SK-N-SH treated with all-trans-retinoic acid at 6 μM for 48 hours (cell line): ENCODE measurements at regions not wholly inside any gene's neighbourhood (a gene's known extent, or its start where the extent isn't known, plus 50 kb on each side); places are given as distances from the start of the nearest gene placed in this dataset.

Experiments used
- ATAC-seq: fragments of 200-7000 bp; cut with Tn5 transposase; 3 replicates; pipeline ENCODE4 v1.9.1; 2020; ENCODE audit warnings: mild to moderate bottlenecking, moderate library complexity
- ARNTL ChIP-seq: fragments of 450-650 bp; formaldehyde crosslinking; IDR thresholded peaks from 2 replicates; pipeline ENCODE4 v1.5.0; 2020; ENCODE audit warnings: low read depth, mild to moderate bottlenecking, moderate library complexity, borderline replicate concordance
- BACH2 ChIP-seq: fragments of 250-450 bp; sonication (Bioruptor Pico); IDR thresholded peaks from 2 replicates; pipeline ENCODE4 v1.9.0; 2021; ENCODE audit warnings: mild to moderate bottlenecking, borderline replicate concordance
- CSDC2 ChIP-seq: fragments of 250-450 bp; sonication (Bioruptor Pico); IDR thresholded peaks from 2 replicates; pipeline ENCODE4 v1.5.0; 2020; ENCODE audit warnings: mild to moderate bottlenecking, moderate library complexity
- ESRRG ChIP-seq: fragments of 250-450 bp; sonication (Bioruptor Pico); IDR thresholded peaks from 2 replicates; pipeline ENCODE4 v1.6.1; 2021; ENCODE audit warnings: mild to moderate bottlenecking
- GLIS3 ChIP-seq: fragments of 250-450 bp; sonication (Bioruptor Pico); IDR thresholded peaks from 2 replicates; pipeline ENCODE4 v1.5.0; 2020; ENCODE audit warnings: mild to moderate bottlenecking, moderate library complexity
- OSR1 ChIP-seq: fragments of 250-450 bp; sonication (Bioruptor Pico); IDR thresholded peaks from 2 replicates; pipeline ENCODE4 v1.8.0; 2022; ENCODE audit warnings: moderate library complexity, mild to moderate bottlenecking, inconsistent platforms
- PPARA ChIP-seq: fragments of 250-450 bp; sonication (Bioruptor Pico); IDR thresholded peaks from 2 replicates; pipeline ENCODE4 v1.5.0; 2020; ENCODE audit warnings: mild to moderate bottlenecking, borderline replicate concordance
- RARB ChIP-seq: fragments of 250-450 bp; sonication (Bioruptor Pico); IDR thresholded peaks from 2 replicates; pipeline ENCODE4 v1.8.0; 2021; ENCODE audit warnings: mild to moderate bottlenecking, moderate library complexity
- SNAI2 ChIP-seq: fragments of 250-450 bp; sonication (Bioruptor Pico); IDR thresholded peaks from 2 replicates; pipeline ENCODE4 v1.5.0; 2020; ENCODE audit warnings: mild to moderate bottlenecking, moderate library complexity
- TCF4 ChIP-seq: fragments of 250-450 bp; sonication (Bioruptor Pico); IDR thresholded peaks from 2 replicates; pipeline ENCODE4 v1.8.0; 2021; ENCODE audit warnings: mild to moderate bottlenecking, moderate library complexity, borderline replicate concordance
- TOX ChIP-seq: fragments of 250-450 bp; sonication (Bioruptor Pico); IDR thresholded peaks from 2 replicates; pipeline ENCODE4 v1.8.0; 2021; ENCODE audit warnings: mild to moderate bottlenecking, moderate library complexity, borderline replicate concordance
- ZC3H10 ChIP-seq: fragments of 250-450 bp; sonication (Bioruptor Pico); IDR thresholded peaks from 2 replicates; pipeline ENCODE4 v1.5.1; 2021; ENCODE audit warnings: mild to moderate bottlenecking, moderate library complexity
- ZFP3 ChIP-seq: fragments of 250-450 bp; sonication (Bioruptor Pico); IDR thresholded peaks from 2 replicates; pipeline ENCODE4 v1.5.0; 2020; ENCODE audit warnings: mild to moderate bottlenecking, moderate library complexity
- ZFP30 ChIP-seq: fragments of 450-650 bp; formaldehyde crosslinking; IDR thresholded peaks from 2 replicates; pipeline ENCODE4 v1.5.0; 2022; ENCODE audit warnings: mild to moderate bottlenecking, moderate library complexity
- ZNF565 ChIP-seq: fragments of 450-650 bp; formaldehyde crosslinking; conservative IDR thresholded peaks from 2 replicates; pipeline ENCODE4 v1.5.0; 2020; ENCODE audit warnings: low read depth, mild to moderate bottlenecking, moderate library complexity
- ZNF8 ChIP-seq: fragments of 450-650 bp; formaldehyde crosslinking; IDR thresholded peaks from 2 replicates; pipeline ENCODE4 v1.5.0; 2020; ENCODE audit warnings: mild to moderate bottlenecking, moderate library complexity
- TF ChIP-seq, protein P1 (sequence below): fragments of 250-450 bp; sonication (Bioruptor Pico); IDR thresholded peaks from 2 replicates; pipeline ENCODE4 v1.5.1; 2020; ENCODE audit warnings: low read depth, mild to moderate bottlenecking, moderate library complexity
- TF ChIP-seq, protein P2 (sequence below): fragments of 250-450 bp; sonication (Bioruptor Pico); IDR thresholded peaks from 2 replicates; pipeline ENCODE4 v1.8.0; 2021; ENCODE audit warnings: low read depth, mild to moderate bottlenecking, moderate library complexity, borderline replicate concordance
- TF ChIP-seq, protein P3 (sequence below): fragments of 250-450 bp; sonication (Bioruptor Pico); IDR thresholded peaks from 2 replicates; pipeline ENCODE4 v1.8.0; 2020; ENCODE audit warnings: mild to moderate bottlenecking, moderate library complexity, borderline replicate concordance
- TF ChIP-seq, protein P4 (sequence below): fragments of 250-450 bp; sonication (Bioruptor Pico); IDR thresholded peaks from 2 replicates; pipeline ENCODE4 v1.5.1; 2021; ENCODE audit warnings: mild to moderate bottlenecking, moderate library complexity
- TF ChIP-seq, protein P5 (sequence below): fragments of 250-450 bp; sonication (Bioruptor Pico); IDR thresholded peaks from 2 replicates; pipeline ENCODE4 v1.5.0; 2020; ENCODE audit warnings: mild to moderate bottlenecking, moderate library complexity

DNA sequence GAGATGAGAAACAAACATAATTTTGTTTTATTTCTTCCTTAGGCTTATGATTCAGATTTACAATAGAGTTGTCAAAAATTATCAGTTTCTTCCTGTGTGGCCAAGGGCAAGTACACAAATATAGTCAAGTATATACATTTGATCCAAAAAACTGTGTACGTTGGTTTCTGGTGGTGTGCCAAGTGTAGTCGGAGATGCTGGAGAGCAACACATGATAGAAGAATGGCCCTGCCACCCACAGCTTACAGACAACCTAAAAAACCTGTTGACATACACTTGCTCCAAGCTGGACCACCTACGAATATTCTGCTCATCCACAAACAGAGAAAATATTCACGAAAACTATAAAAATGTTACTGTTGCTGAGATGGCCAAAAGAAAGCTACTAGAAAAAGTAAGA lies 890.8 kb upstream of the PHF14 start:
- no peak for ATAC-seq
- TF ChIP-seq BACH2 (CRISPR knock-in tag) (no peak), PPARA (CRISPR knock-in tag) (no peak), GLIS3 (CRISPR knock-in tag) (no peak), TOX (CRISPR knock-in tag) (no peak), ZNF8 (CRISPR knock-in tag) (no peak), SNAI2 (no peak), ARNTL (CRISPR knock-in tag) (no peak), ZFP3 (no peak), ZFP30 (CRISPR knock-in tag) (no peak), TCF4 (no peak), RARB (CRISPR knock-in tag) (no peak), ZNF565 (CRISPR knock-in tag) (no peak), ZC3H10 (no peak)
- TF ChIP-seq, protein P1, sequence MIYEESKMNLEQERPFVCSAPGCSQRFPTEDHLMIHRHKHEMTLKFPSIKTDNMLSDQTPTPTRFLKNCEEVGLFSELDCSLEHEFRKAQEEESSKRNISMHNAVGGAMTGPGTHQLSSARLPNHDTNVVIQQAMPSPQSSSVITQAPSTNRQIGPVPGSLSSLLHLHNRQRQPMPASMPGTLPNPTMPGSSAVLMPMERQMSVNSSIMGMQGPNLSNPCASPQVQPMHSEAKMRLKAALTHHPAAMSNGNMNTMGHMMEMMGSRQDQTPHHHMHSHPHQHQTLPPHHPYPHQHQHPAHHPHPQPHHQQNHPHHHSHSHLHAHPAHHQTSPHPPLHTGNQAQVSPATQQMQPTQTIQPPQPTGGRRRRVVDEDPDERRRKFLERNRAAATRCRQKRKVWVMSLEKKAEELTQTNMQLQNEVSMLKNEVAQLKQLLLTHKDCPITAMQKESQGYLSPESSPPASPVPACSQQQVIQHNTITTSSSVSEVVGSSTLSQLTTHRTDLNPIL (CRISPR knock-in tag): no peak
- TF ChIP-seq, protein P2, sequence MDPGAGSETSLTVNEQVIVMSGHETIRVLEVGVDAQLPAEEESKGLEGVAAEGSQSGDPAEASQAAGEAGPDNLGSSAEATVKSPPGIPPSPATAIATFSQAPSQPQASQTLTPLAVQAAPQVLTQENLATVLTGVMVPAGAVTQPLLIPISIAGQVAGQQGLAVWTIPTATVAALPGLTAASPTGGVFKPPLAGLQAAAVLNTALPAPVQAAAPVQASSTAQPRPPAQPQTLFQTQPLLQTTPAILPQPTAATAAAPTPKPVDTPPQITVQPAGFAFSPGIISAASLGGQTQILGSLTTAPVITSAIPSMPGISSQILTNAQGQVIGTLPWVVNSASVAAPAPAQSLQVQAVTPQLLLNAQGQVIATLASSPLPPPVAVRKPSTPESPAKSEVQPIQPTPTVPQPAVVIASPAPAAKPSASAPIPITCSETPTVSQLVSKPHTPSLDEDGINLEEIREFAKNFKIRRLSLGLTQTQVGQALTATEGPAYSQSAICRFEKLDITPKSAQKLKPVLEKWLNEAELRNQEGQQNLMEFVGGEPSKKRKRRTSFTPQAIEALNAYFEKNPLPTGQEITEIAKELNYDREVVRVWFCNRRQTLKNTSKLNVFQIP (CRISPR knock-in tag): no peak
- TF ChIP-seq, protein P3, sequence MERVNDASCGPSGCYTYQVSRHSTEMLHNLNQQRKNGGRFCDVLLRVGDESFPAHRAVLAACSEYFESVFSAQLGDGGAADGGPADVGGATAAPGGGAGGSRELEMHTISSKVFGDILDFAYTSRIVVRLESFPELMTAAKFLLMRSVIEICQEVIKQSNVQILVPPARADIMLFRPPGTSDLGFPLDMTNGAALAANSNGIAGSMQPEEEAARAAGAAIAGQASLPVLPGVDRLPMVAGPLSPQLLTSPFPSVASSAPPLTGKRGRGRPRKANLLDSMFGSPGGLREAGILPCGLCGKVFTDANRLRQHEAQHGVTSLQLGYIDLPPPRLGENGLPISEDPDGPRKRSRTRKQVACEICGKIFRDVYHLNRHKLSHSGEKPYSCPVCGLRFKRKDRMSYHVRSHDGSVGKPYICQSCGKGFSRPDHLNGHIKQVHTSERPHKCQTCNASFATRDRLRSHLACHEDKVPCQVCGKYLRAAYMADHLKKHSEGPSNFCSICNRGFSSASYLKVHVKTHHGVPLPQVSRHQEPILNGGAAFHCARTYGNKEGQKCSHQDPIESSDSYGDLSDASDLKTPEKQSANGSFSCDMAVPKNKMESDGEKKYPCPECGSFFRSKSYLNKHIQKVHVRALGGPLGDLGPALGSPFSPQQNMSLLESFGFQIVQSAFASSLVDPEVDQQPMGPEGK (CRISPR knock-in tag): no peak
- TF ChIP-seq, protein P4, sequence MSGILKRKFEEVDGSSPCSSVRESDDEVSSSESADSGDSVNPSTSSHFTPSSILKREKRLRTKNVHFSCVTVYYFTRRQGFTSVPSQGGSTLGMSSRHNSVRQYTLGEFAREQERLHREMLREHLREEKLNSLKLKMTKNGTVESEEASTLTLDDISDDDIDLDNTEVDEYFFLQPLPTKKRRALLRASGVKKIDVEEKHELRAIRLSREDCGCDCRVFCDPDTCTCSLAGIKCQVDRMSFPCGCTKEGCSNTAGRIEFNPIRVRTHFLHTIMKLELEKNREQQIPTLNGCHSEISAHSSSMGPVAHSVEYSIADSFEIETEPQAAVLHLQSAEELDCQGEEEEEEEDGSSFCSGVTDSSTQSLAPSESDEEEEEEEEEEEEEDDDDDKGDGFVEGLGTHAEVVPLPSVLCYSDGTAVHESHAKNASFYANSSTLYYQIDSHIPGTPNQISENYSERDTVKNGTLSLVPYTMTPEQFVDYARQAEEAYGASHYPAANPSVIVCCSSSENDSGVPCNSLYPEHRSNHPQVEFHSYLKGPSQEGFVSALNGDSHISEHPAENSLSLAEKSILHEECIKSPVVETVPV (CRISPR knock-in tag): no peak

DNA sequence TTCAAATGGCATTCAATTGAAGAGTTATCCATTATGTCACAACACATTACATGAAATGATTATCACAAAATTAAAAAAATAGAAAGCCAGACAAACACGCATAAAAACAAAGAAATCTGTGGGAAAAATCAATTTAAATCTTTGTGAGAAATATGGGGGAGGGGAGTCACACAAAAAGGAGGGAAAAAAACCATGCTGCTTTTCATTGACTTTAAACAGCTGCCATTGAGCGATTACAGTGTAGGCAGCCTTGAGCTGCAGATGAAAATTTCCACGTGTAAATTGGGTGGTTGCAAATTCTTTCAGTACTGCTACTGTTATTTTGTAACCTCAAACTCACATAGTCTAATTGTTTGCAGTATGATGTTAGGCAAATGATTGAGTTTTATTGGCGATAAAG lies 889.9 kb upstream of the PHF14 start:
- ATAC-seq: no peak
- no peak for TF ChIP-seq BACH2 (CRISPR knock-in tag)
- TF ChIP-seq, protein P5, sequence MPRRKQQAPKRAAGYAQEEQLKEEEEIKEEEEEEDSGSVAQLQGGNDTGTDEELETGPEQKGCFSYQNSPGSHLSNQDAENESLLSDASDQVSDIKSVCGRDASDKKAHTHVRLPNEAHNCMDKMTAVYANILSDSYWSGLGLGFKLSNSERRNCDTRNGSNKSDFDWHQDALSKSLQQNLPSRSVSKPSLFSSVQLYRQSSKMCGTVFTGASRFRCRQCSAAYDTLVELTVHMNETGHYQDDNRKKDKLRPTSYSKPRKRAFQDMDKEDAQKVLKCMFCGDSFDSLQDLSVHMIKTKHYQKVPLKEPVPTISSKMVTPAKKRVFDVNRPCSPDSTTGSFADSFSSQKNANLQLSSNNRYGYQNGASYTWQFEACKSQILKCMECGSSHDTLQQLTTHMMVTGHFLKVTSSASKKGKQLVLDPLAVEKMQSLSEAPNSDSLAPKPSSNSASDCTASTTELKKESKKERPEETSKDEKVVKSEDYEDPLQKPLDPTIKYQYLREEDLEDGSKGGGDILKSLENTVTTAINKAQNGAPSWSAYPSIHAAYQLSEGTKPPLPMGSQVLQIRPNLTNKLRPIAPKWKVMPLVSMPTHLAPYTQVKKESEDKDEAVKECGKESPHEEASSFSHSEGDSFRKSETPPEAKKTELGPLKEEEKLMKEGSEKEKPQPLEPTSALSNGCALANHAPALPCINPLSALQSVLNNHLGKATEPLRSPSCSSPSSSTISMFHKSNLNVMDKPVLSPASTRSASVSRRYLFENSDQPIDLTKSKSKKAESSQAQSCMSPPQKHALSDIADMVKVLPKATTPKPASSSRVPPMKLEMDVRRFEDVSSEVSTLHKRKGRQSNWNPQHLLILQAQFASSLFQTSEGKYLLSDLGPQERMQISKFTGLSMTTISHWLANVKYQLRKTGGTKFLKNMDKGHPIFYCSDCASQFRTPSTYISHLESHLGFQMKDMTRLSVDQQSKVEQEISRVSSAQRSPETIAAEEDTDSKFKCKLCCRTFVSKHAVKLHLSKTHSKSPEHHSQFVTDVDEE (CRISPR knock-in tag): no peak
- TF ChIP-seq ZFP3: no peak
- TF ChIP-seq, protein P1 (CRISPR knock-in tag): no peak
- TF ChIP-seq PPARA (CRISPR knock-in tag): no peak
- TF ChIP-seq, protein P2 (CRISPR knock-in tag): no peak
- TF ChIP-seq, protein P4 (CRISPR knock-in tag): no peak
- no peak for TF ChIP-seq OSR1 (CRISPR knock-in tag)
- no peak for TF ChIP-seq CSDC2 (CRISPR knock-in tag)
- TF ChIP-seq, protein P3 (CRISPR knock-in tag): no peak
- TF ChIP-seq ZNF8 (CRISPR knock-in tag): no peak
- no peak for TF ChIP-seq RARB (CRISPR knock-in tag)
- TF ChIP-seq ESRRG (CRISPR knock-in tag): no peak
- TF ChIP-seq ZFP30 (CRISPR knock-in tag): no peak
- TF ChIP-seq ZNF565 (CRISPR knock-in tag): no peak
- no peak for TF ChIP-seq SNAI2
- TF ChIP-seq ARNTL (CRISPR knock-in tag): no peak
